Esophagus mucosa (tissue), 1 donor: ENCODE measurements at regions not wholly inside any gene's neighbourhood (a gene's known extent, or its start where the extent isn't known, plus 50 kb on each side); places are given as distances from the start of the nearest gene placed in this dataset.
"Not testable (repeated sequence)": the region's sequence is repeated elsewhere in the genome, so short reads cannot be mapped to it uniquely, and the experiment has no call there.

Source experiments
- ATAC-seq: fragments of 200-7000 bp; cut with Tn5 transposase; one replicate; pipeline ENCODE4 v1.9.1; 2020
- donor health status: DM: yes; HTN: yes; CAD: no.

GRCh38 chr19:20385061-20385460 is 180.5 kb downstream of the ZNF737 start:
- ATAC-seq, result no peak

- ATAC-seq, result no peak
Measured at GRCh38 chr19:20371911-20372310, 193.7 kb downstream of the ZNF737 start.

GRCh38 chr19:20371304-20371703 is 194.3 kb downstream of the ZNF737 start:
- ATAC-seq, result not testable (repeated sequence)

- no peak for ATAC-seq
Measured at GRCh38 chr19:20367811-20368294, 197.7 kb downstream of the ZNF737 start.

GRCh38 chr19:20365146-20365545 is 198.1 kb downstream of the ZNF486 start:
- ATAC-seq, result no peak

GRCh38 chr19:20359933-20360720 is 193.1 kb downstream of the ZNF486 start:
- no peak for ATAC-seq

- not testable (repeated sequence) for ATAC-seq
Measured at GRCh38 chr19:20358841-20359465, 191.9 kb downstream of the ZNF486 start.

- ATAC-seq, result no peak
Measured at GRCh38 chr19:20357921-20358320, 190.9 kb downstream of the ZNF486 start.

- no peak for ATAC-seq
Measured at GRCh38 chr19:20351244-20351643, 184.2 kb downstream of the ZNF486 start.

- ATAC-seq, result no peak
Measured at GRCh38 chr19:20349206-20349605, 182.2 kb downstream of the ZNF486 start.

GRCh38 chr19:20339444-20339843 is 172.4 kb downstream of the ZNF486 start:
- ATAC-seq, result no peak

GRCh38 chr19:20334760-20335159 is 167.7 kb downstream of the ZNF486 start:
- ATAC-seq, result no peak

GRCh38 chr19:20333508-20333907 is 166.5 kb downstream of the ZNF486 start:
- no peak for ATAC-seq

- no peak for ATAC-seq
Measured at GRCh38 chr19:20325151-20325550, 158.1 kb downstream of the ZNF486 start.

GRCh38 chr19:20321139-20321763 is 154.2 kb downstream of the ZNF486 start:
- ATAC-seq, result no peak

GRCh38 chr19:20320191-20320590 is 153.2 kb downstream of the ZNF486 start:
- no peak for ATAC-seq

GRCh38 chr19:20318616-20319015 is 151.6 kb downstream of the ZNF486 start:
- no peak for ATAC-seq

GRCh38 chr19:20315543-20315942 is 148.5 kb downstream of the ZNF486 start:
- no peak for ATAC-seq

GRCh38 chr19:20313894-20314293 is 146.9 kb downstream of the ZNF486 start:
- no peak for ATAC-seq

- ATAC-seq, result no peak
Measured at GRCh38 chr19:20307127-20307526, 140.1 kb downstream of the ZNF486 start.

GRCh38 chr19:20296314-20296713 is 129.3 kb downstream of the ZNF486 start:
- ATAC-seq, result not testable (repeated sequence)

GRCh38 chr19:20294181-20294580 is 127.2 kb downstream of the ZNF486 start:
- ATAC-seq, result no peak

- ATAC-seq, result not testable (repeated sequence)
Measured at GRCh38 chr19:20292520-20292919, 125.5 kb downstream of the ZNF486 start.

- no peak for ATAC-seq
Measured at GRCh38 chr19:20289186-20289585, 122.2 kb downstream of the ZNF486 start.
